Upper lobe of left lung (tissue), 6 donors: ENCODE measurements at regions not wholly inside any gene's neighbourhood (a gene's known extent, or its start where the extent isn't known, plus 50 kb on each side); places are given as distances from the start of the nearest gene placed in this dataset.

Source experiments
- ATAC-seq, 2 donors: fragments of 200-7000 bp; cut with Tn5 transposase; one replicate each; pipeline ENCODE4 v1.9.1; 2022; ENCODE audit warnings: mild to moderate bottlenecking in 2 of 2, moderate library complexity in 2 of 2; ENCODE audit not compliant: low FRiP score in 2 of 2
- DNase-seq, 2 donors: peaks; one replicate each; pipeline ENCODE4 v3.0.0-alpha.2; 2019 to 2020
- H3K27ac ChIP-seq, 4 donors: fragments of 200-600 bp; sonication (generic); one replicate each; pipeline ENCODE4 v1.5.1; 2016 to 2019
- H3K27me3 ChIP-seq, 4 donors: fragments of 200-600 bp; sonication (generic); one replicate each; pipeline ENCODE4 v1.5.1; 2017 to 2019
- H3K36me3 ChIP-seq, 4 donors: fragments of 200-600 bp; sonication (generic); one replicate each; pipeline ENCODE4 v1.5.1; 2016 to 2019
- H3K4me1 ChIP-seq, 4 donors: fragments of 200-600 bp; sonication (generic); one replicate each; pipeline ENCODE4 v1.5.1; 2018 to 2019
- H3K4me3 ChIP-seq, 4 donors: fragments of 200-600 bp; sonication (generic); one replicate each; pipeline ENCODE4 v1.5.1; 2017 to 2019; ENCODE audit warnings: mild to moderate bottlenecking in 2 of 4, moderate library complexity in 1 of 4
- H3K9me3 ChIP-seq, 4 donors: fragments of 200-600 bp; sonication (generic); one replicate each; pipeline ENCODE4 v1.5.1; 2018 to 2019
- CTCF ChIP-seq, 6 experiments: fragments of 450-650 bp in 4 of 6; fragments of 200-600 bp in 2 of 6; sonication (generic) in 2 of 6; IDR thresholded peaks; one replicate each; pipeline ENCODE4 v1.5.1; 2016 to 2019; ENCODE audit warnings: antibody characterized with exemption in 6 of 6
- EP300 ChIP-seq, 4 donors: sonication (generic); formaldehyde crosslinking; IDR thresholded peaks; one replicate each; pipeline ENCODE4 v1.5.1; 2017; ENCODE audit warnings: antibody characterized with exemption in 4 of 4, control low read depth in 2 of 4
- POLR2A ChIP-seq, 4 donors: fragments of 450-650 bp; IDR thresholded peaks; one replicate each; pipeline ENCODE4 v1.5.1; 2016 to 2017; ENCODE audit warnings: antibody characterized with exemption in 4 of 4, mild to moderate bottlenecking in 2 of 4
- POLR2AphosphoS5 ChIP-seq, 2 donors: sonication (generic); formaldehyde crosslinking; IDR thresholded peaks; one replicate each; pipeline ENCODE4 v1.5.1; 2017; ENCODE audit warnings: antibody characterized with exemption in 2 of 2
- WGBS, 2 donors: methylation state at CpG; one replicate each; pipeline ENCODE4 v1.1.5; 2017 to 2018; 5-methylcytosine and 5-hydroxymethylcytosine counted together
- donor health status: DM: no; HTN: no; CAD: no; lungs with moderate emphysema.
- donor health status: DM: no; HTN: yes; CAD: no; lungs with severe emphysema.

- H3K27ac ChIP-seq, result no peak overlapping the region
- TF ChIP-seq CTCF (IDR thresholded peaks at IDR 0.05) (no peak), POLR2AphosphoS5 (IDR thresholded peaks at IDR 0.05) (no peak), POLR2A (IDR thresholded peaks at IDR 0.05) (no peak)
Observed at GRCh38 chr20:54397292-54398140, 77.9 kb upstream of the DOK5 start.

DNA sequence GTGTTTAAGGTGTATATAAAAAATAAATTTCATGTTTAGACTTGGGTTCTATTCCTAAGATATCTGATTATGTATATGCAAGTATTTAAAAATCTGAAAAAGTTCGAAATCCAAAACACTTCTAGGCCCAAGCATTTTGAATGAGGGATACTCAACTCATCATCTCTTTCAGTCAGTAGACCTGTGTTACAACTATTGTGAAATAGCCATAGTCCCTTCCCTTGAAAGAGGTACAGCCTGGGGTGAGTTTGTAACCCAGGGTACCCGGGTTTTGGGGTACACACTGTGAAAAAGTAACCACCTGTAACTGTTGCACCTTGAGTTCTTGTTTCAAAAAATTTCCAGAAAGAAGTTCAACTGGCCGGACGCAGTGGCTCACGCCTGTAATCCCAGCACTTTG is 76.6 kb upstream of the DOK5 start:
- DNase-seq (no peak), ATAC-seq (no peak)
- Histone ChIP-seq H3K4me3 (no peak overlapping the region), H3K27ac (no peak overlapping the region), H3K4me1 (no peaks in the 10 kb centered on the region), H3K36me3 (no peaks in the 10 kb centered on the region), H3K9me3 (no peaks in the 10 kb centered on the region), H3K27me3 (no peaks in the 10 kb centered on the region)
- WGBS, 2 donors, result 83 to 93% methylated on average over 5 of the region's 5 CpGs
- TF ChIP-seq EP300 (IDR thresholded peaks at IDR 0.05), result no peak
- no peak for TF ChIP-seq POLR2AphosphoS5 (IDR thresholded peaks at IDR 0.05)
- no peak for TF ChIP-seq POLR2A (IDR thresholded peaks at IDR 0.05)
- no peak for TF ChIP-seq CTCF (IDR thresholded peaks at IDR 0.05)

More at GRCh38 chr20:54397292-54398140, 77.9 kb upstream of the DOK5 start:
- ATAC-seq (no peak), DNase-seq (no peak)
- no peaks in the 10 kb centered on the region for H3K9me3 ChIP-seq
- no peaks in the 10 kb centered on the region for H3K27me3 ChIP-seq
- H3K36me3 ChIP-seq, result no peaks in the 10 kb centered on the region
- H3K4me1 ChIP-seq, result no peaks in the 10 kb centered on the region
- no peak overlapping the region for H3K4me3 ChIP-seq
- 81 to 85% methylated on average over 3 of the region's 3 CpGs for WGBS, 2 donors

- no peak overlapping the region for H3K4me3 ChIP-seq
- H3K4me1 ChIP-seq, result no peaks in the 10 kb centered on the region
- no peaks in the 10 kb centered on the region for H3K9me3 ChIP-seq
- ATAC-seq, result no peak
- H3K36me3 ChIP-seq, result no peaks in the 10 kb centered on the region
- no peaks in the 10 kb centered on the region for H3K27me3 ChIP-seq
- WGBS, 2 donors, result 86 to 88% methylated on average over 2 of the region's 2 CpGs
- TF ChIP-seq EP300 (IDR thresholded peaks at IDR 0.05), result no peak
- no peak for TF ChIP-seq POLR2A (IDR thresholded peaks at IDR 0.05)
- TF ChIP-seq CTCF (IDR thresholded peaks at IDR 0.05), result no peak
- TF ChIP-seq POLR2AphosphoS5 (IDR thresholded peaks at IDR 0.05), result no peak
- no peak for DNase-seq
- no peak overlapping the region for H3K27ac ChIP-seq
Observed at GRCh38 chr20:54405540-54405939, 69.9 kb upstream of the DOK5 start.

- H3K4me3 ChIP-seq, result no peak overlapping the region
- H3K4me1 ChIP-seq, result no peaks in the 10 kb centered on the region
- no peak for DNase-seq
- TF ChIP-seq EP300 (IDR thresholded peaks at IDR 0.05), result no peak
- TF ChIP-seq POLR2A (IDR thresholded peaks at IDR 0.05), result no peak
- no peak for TF ChIP-seq POLR2AphosphoS5 (IDR thresholded peaks at IDR 0.05)
- no peak for TF ChIP-seq CTCF (IDR thresholded peaks at IDR 0.05)
- WGBS, 2 donors, result 83 to 87% methylated on average over 6 of the region's 6 CpGs
- H3K27ac ChIP-seq, result no peak overlapping the region
- no peak for ATAC-seq
- no peaks in the 10 kb centered on the region for H3K27me3 ChIP-seq
- H3K9me3 ChIP-seq, result no peaks in the 10 kb centered on the region
- H3K36me3 ChIP-seq, result no peaks in the 10 kb centered on the region
Observed at GRCh38 chr20:54407459-54407858, 67.9 kb upstream of the DOK5 start.

DNA sequence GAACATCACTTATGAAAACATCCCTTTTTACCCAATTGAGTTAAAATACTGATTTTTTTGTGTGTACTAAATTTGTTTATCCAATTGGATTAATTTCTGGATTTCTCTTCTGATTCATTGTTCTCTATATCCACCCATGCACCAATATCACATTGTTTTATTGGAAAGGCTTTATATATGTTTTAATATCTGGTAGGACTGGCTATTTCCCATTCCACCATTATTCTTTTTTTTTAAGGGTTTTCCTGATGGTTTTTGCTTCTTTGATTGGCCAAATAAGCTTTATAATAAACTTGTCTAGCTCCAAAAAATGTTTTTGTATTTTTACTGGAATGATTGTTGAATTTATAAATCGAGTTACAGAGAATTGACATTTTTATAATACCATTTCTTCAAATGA is 59.4 kb upstream of the DOK5 start:
- 59 to 68% methylated on average over 1 of the region's 1 CpG for WGBS, 2 donors

More for the DNA sequence above, 59.4 kb upstream of the DOK5 start:
- Histone ChIP-seq H3K36me3 (no peaks in the 10 kb centered on the region), H3K4me1 (no peaks in the 10 kb centered on the region), H3K4me3 (no peak overlapping the region), H3K27ac (no peak overlapping the region), H3K27me3 (no peaks in the 10 kb centered on the region), H3K9me3 (no peaks in the 10 kb centered on the region)
- TF ChIP-seq CTCF (IDR thresholded peaks at IDR 0.05) (no peak), POLR2AphosphoS5 (IDR thresholded peaks at IDR 0.05) (no peak), EP300 (IDR thresholded peaks at IDR 0.05) (no peak)
- ATAC-seq (no peak), DNase-seq (no peak)
